Lower leg skin (tissue), 4 donors: ENCODE measurements at regions not wholly inside any gene's neighbourhood (a gene's known extent, or its start where the extent isn't known, plus 50 kb on each side); places are given as distances from the start of the nearest gene placed in this dataset.

Source experiments
- DNase-seq, 2 donors: peaks; one replicate each; pipeline ENCODE4 v3.0.0-alpha.2; 2019; ENCODE audit warnings: low spot score in 2 of 2
- H3K4me3 ChIP-seq: fragments of 200-600 bp; sonication (generic); 2 replicates; pipeline ENCODE4 v1.5.1; 2017; ENCODE audit warnings: mild to moderate bottlenecking, low read depth; ENCODE audit not compliant: poor library complexity, severe bottlenecking
- POLR2A ChIP-seq, 2 donors: fragments of 450-650 bp; IDR thresholded peaks; one replicate each; pipeline ENCODE4 v1.6.1; 2016 to 2017; ENCODE audit warnings: antibody characterized with exemption in 2 of 2, mild to moderate bottlenecking in 1 of 2, moderate library complexity in 1 of 2
- WGBS, 2 donors: methylation state at CpG; one replicate each; pipeline ENCODE4 v1.1.5; 2018; 5-methylcytosine and 5-hydroxymethylcytosine counted together
- intact Hi-C: fragments of 100-400 bp; cut with DNase I; formaldehyde crosslinking; loops from one replicate; pipeline ENCODE4 v1.15.0; 2023; ENCODE audit warnings: low total_unique reads
- TF ChIP-seq, protein P1 (sequence below), 3 donors: fragments of 450-650 bp; IDR thresholded peaks; one replicate each; pipeline ENCODE4 v1.5.1; 2016; ENCODE audit warnings: antibody characterized with exemption in 3 of 3, mild to moderate bottlenecking in 3 of 3, moderate library complexity in 2 of 3

DNA sequence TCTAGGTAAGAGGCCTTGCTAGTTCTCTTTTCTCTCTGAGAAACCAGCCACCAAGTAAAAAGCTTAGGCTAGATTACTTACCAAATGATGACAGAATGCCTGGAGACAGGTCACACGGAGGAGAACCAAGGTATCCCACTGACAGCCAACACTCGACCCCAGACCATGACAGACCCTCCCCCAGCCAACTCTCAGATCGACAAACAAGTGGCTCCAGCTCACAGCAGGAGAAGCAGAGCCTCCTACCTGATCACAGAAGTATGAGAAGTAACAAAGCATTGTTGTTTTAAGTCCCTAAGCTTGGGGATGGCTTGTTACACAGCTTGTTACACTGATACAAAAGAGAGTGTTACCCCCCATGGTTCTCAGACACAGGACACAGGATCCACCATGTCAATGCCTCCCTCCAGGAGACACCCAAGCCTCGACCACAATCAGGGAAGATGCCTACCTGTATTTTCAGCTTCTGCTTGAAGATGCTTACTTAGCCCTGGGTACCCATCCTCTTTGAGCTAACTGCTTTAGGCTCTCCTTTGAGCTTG, 423.8 kb upstream of the JARID2 start:
- TF ChIP-seq, protein P1, sequence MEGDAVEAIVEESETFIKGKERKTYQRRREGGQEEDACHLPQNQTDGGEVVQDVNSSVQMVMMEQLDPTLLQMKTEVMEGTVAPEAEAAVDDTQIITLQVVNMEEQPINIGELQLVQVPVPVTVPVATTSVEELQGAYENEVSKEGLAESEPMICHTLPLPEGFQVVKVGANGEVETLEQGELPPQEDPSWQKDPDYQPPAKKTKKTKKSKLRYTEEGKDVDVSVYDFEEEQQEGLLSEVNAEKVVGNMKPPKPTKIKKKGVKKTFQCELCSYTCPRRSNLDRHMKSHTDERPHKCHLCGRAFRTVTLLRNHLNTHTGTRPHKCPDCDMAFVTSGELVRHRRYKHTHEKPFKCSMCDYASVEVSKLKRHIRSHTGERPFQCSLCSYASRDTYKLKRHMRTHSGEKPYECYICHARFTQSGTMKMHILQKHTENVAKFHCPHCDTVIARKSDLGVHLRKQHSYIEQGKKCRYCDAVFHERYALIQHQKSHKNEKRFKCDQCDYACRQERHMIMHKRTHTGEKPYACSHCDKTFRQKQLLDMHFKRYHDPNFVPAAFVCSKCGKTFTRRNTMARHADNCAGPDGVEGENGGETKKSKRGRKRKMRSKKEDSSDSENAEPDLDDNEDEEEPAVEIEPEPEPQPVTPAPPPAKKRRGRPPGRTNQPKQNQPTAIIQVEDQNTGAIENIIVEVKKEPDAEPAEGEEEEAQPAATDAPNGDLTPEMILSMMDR (IDR thresholded peaks at IDR 0.05), result no peak
- TF ChIP-seq POLR2A (IDR thresholded peaks at IDR 0.05), result no peak
- DNase-seq, result peak in 1 of 2 donors; percentile 48
- no peak overlapping the region for H3K4me3 ChIP-seq
- WGBS, 2 donors, result 77 to 87% methylated on average over 3 to 4 of the region's 4 CpGs
- intact Hi-C loops, result no loop called here

DNA sequence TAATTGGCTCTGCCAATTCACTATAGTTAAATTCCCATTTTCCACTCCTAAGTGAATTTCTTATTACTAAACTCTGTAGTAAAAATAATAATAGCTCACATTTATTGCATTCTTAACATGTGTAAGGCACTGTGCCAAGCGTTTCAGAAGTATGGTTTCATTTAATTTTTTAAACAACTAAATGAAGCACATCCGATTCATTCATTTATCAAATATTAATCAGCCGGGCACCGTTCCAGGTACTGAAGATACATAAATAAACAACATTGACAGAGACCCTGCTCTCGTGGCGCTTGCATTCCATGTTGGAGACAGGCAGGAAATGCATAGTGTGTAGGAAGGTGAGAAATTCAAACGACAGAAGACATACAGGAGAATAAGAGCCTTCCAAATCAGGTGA, 423.2 kb upstream of the JARID2 start:
- intact Hi-C loops, result no loop called here
- 64 to 66% methylated on average over 7 of the region's 7 CpGs for WGBS, 2 donors
- peak in 1 of 2 donors; percentile 10 for DNase-seq
- TF ChIP-seq, protein P1 (IDR thresholded peaks at IDR 0.05), result no peak
- no peak for TF ChIP-seq POLR2A (IDR thresholded peaks at IDR 0.05)
- no peak overlapping the region for H3K4me3 ChIP-seq

DNA sequence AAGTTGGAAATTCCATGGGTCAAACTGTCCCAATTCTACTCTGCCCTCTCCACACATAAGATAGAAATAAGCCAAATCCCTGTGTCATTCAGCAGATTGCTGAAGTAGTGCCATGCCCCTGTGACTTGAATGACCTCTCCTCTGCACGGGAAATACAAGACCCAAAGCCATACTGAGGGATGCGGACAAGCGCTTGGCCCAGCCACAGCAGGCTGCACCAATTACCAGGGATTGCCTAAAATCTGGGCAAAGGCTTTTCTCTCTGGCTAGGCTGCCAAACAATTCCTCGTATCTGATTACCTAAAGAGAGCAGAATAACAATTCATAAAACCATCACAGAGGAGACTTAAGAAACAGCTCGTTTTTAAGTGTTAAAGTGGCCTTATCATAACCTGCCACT, 421.8 kb upstream of the JARID2 start:
- TF ChIP-seq, protein P1 (IDR thresholded peaks at IDR 0.05), result no peak
- no peak for TF ChIP-seq POLR2A (IDR thresholded peaks at IDR 0.05)
- peak in 1 of 2 donors; percentile 57 for DNase-seq
- H3K4me3 ChIP-seq, result no peak overlapping the region
- WGBS, 2 donors, result 56 to 60% methylated on average over 5 of the region's 5 CpGs
- intact Hi-C loops, result no loop called here

DNA sequence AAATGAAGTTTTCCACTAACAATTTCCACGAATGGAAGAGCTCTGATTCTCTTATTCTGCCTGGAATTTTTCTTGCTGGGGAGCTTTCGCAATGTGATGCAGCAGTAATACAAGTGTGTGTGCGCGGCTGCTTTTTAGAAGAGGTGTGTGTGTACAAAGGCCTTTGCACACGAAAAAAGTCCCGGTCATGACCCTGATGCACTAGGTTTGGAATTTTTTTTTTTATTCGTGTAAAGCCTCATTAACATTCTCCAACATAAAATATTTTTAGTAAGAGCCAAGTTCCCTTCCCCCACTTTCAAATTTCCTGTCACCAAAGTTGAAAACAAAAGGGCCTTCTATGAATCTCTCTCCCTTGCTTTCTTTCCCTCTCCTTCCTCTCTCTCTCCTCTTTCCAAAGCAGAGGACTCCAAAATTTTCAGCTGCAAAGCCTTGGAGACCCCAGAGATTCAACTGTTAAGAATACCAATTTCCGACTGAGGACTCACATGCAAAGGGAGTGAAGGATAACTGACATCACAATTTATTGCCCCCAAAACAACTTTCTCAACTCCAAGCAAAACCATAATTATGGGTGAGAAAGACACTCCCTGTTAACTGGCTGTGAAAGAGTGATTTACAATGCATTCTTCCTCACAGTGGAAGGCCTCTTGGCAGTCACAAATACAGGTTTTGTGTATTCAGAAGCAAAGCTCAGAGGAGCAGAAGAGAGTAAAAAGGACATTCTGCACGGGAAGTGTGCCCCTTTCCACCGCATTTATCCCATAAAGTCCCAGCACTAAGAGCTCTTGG, 421.2 kb upstream of the JARID2 start:
- intact Hi-C loops, result no loop called here
- WGBS, 2 donors, result 43 to 65% methylated on average over 10 of the region's 10 CpGs
- no peak overlapping the region for H3K4me3 ChIP-seq
- DNase-seq, result peak in 1 of 2 donors; percentile 13
- TF ChIP-seq POLR2A (IDR thresholded peaks at IDR 0.05), result no peak
- TF ChIP-seq, protein P1 (IDR thresholded peaks at IDR 0.05), result no peak

DNA sequence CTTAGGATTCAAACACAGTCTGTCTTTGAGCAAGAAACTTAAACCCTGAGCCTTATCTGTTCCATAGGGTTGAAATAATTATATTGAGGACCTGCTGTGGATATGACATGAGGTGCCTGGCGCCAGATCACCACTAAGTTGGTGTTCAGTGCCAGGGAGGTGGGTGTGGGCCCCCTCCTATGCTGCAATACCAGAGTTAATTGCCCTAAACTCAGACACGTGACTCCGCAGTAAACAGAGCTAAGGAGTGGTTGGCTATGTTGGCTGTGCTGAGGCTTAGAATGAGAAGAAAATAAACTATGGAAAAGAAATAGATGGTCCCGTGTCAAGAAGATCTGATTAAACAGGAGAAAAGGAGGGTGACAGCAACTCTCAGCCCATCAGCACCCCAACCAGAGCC, 419.4 kb upstream of the JARID2 start:
- peak in 1 of 2 donors; percentile 70 for DNase-seq
- intact Hi-C loops, result no loop called here
- no peak for TF ChIP-seq POLR2A (IDR thresholded peaks at IDR 0.05)
- TF ChIP-seq, protein P1 (IDR thresholded peaks at IDR 0.05), result no peak
- H3K4me3 ChIP-seq, result no peak overlapping the region
- WGBS, 2 donors, result 64 to 66% methylated on average over 4 of the region's 4 CpGs
